Keratinocyte (primary cell): ENCODE measurements at regions not wholly inside any gene's neighbourhood (a gene's known extent, or its start where the extent isn't known, plus 50 kb on each side); places are given as distances from the start of the nearest gene placed in this dataset.

Experiments used
- EZH2 ChIP-seq: IDR thresholded peaks from one replicate; pipeline ENCODE4 v1.6.1; 2012; ENCODE audit warnings: inconsistent platforms, mild to moderate bottlenecking, low read length, moderate library complexity
- TF ChIP-seq, protein P1 (sequence below), 3 experiments: IDR thresholded peaks in 1 of 3; conservative IDR thresholded peaks in 1 of 3; optimal IDR thresholded peaks in 1 of 3; 2 replicates in 2 of 3; 3 replicates in 1 of 3; pipeline versions ENCODE3 to v1.5.1; 2011; ENCODE audit warnings: low read length in 3 of 3, mild to moderate bottlenecking in 3 of 3, moderate library complexity in 2 of 3, control low read depth in 1 of 3, inconsistent platforms in 1 of 3; ENCODE audit not compliant: insufficient read depth in 2 of 3; ENCODE audit errors: extremely low read depth in 1 of 3

GRCh38 chr13:104447348-104447747, 1381.1 kb upstream of the SLC10A2 start:
- TF ChIP-seq, protein P1, sequence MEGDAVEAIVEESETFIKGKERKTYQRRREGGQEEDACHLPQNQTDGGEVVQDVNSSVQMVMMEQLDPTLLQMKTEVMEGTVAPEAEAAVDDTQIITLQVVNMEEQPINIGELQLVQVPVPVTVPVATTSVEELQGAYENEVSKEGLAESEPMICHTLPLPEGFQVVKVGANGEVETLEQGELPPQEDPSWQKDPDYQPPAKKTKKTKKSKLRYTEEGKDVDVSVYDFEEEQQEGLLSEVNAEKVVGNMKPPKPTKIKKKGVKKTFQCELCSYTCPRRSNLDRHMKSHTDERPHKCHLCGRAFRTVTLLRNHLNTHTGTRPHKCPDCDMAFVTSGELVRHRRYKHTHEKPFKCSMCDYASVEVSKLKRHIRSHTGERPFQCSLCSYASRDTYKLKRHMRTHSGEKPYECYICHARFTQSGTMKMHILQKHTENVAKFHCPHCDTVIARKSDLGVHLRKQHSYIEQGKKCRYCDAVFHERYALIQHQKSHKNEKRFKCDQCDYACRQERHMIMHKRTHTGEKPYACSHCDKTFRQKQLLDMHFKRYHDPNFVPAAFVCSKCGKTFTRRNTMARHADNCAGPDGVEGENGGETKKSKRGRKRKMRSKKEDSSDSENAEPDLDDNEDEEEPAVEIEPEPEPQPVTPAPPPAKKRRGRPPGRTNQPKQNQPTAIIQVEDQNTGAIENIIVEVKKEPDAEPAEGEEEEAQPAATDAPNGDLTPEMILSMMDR (optimal IDR thresholded peaks at IDR 0.05 in 1 of 3, IDR thresholded peaks at IDR 0.05 in 1 of 3, conservative IDR thresholded peaks at IDR 0.05 in 1 of 3; ENCODE audit: extremely low read depth in 1 of 3, insufficient read depth in 2 of 3, low read length in 3 of 3): no peak
- TF ChIP-seq EZH2: no peak
